HG02610 (cell line): ENCODE measurements at regions not wholly inside any gene's neighbourhood (a gene's known extent, or its start where the extent isn't known, plus 50 kb on each side); places are given as distances from the start of the nearest gene placed in this dataset.
"Not testable (repeated sequence)": the region's sequence is repeated elsewhere in the genome, so short reads cannot be mapped to it uniquely, and the experiment has no call there.

ENCODE experiments used
- ATAC-seq: cut with Tn5 transposase; IDR thresholded peaks from one replicate; pipeline ENCODE4 v1.9.1; 2021; ENCODE audit warnings: mild to moderate bottlenecking, moderate library complexity; ENCODE audit not compliant: unreplicated experiment

- ATAC-seq = peak; percentile 56
Observed at GRCh38 chr9:111094433-111094924, 56.2 kb upstream of the LPAR1 start.

GRCh38 chr9:111092167-111092566 lies 53.9 kb upstream of the LPAR1 start:
- ATAC-seq = not testable (repeated sequence)
